NT2/D1 (cell line): ENCODE measurements at regions not wholly inside any gene's neighbourhood (a gene's known extent, or its start where the extent isn't known, plus 50 kb on each side); places are given as distances from the start of the nearest gene placed in this dataset.

Experiments used
- DNase-seq: peaks from one replicate; pipeline ENCODE4 v3.0.0-alpha.2; 2011; ENCODE audit warnings: low read depth, low spot score
- H3K27me3 ChIP-seq: 2 replicates; pipeline ENCODE4 v1.6.0; 2011; ENCODE audit warnings: mild to moderate bottlenecking; ENCODE audit not compliant: insufficient read length, insufficient read depth
- H3K36me3 ChIP-seq: 2 replicates; pipeline ENCODE4 v1.6.1; 2011; ENCODE audit warnings: mild to moderate bottlenecking, low read length, mixed read lengths; ENCODE audit not compliant: insufficient read depth, insufficient read length
- H3K4me1 ChIP-seq: 2 replicates; pipeline ENCODE4 v1.5.1; 2011; ENCODE audit not compliant: insufficient read depth, insufficient read length
- H3K4me3 ChIP-seq: 2 replicates; pipeline ENCODE4 v1.5.1; 2011; ENCODE audit warnings: low read depth; ENCODE audit not compliant: insufficient read length
- H3K9ac ChIP-seq: 2 replicates; pipeline ENCODE4 v1.6.0; 2011; ENCODE audit warnings: low read depth; ENCODE audit not compliant: insufficient read length
- H3K9me3 ChIP-seq: 2 replicates; pipeline ENCODE4 v1.5.1; 2011; ENCODE audit warnings: mild to moderate bottlenecking, low read length; ENCODE audit not compliant: insufficient read depth
- SUZ12 ChIP-seq: IDR thresholded peaks from 2 replicates; pipeline ENCODE4 v1.6.1; 2011; ENCODE audit not compliant: insufficient read length, insufficient read depth; ENCODE audit errors: extremely low read depth
- YY1 ChIP-seq: IDR thresholded peaks from 2 replicates; pipeline ENCODE4 v1.6.1; 2011; ENCODE audit not compliant: insufficient read length, insufficient read depth
- ZNF274 ChIP-seq: IDR thresholded peaks from 2 replicates; pipeline ENCODE4 v1.6.1; 2011; ENCODE audit warnings: mild to moderate bottlenecking, low read depth, low read length

DNA sequence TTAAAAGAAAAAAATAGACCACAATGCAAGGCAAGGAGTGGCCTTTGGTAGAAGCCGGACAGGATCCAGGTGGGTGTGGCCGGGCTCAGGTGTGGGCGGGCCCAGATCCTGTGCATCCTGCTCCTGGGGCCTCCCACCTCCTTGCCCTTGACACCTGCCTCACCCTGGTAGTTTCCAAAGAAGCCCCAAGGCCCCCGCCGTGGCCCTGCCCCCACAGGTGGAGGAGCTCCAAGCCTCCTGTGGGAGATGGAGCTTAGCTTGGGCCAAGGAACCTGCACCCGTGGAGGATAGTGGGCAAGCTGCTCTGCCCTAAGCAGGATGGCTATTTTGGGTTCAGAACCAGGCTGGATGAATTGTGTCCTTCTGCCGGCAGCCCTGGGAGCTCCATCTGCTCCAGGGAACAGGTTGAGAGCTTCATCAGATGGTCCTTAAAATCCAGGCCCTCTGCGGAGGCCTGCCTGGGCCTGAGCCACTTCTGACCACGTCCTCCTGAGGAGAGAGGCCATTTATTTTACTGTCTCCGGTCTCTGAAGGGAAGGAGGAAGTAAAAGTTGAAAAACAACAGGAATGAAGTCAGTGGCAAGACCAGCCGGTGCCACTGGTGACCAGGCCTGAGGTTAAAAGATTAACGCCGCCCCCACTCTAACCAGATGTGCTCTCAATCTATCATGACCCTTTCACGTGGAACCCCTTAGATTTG, 53.9 kb upstream of the KLF13 start:
- DNase-seq: no peak
- Histone ChIP-seq H3K27me3 (no peaks in the 10 kb centered on the region), H3K4me1 (peaks cover 4% of the 10 kb centered on the region), H3K9ac (no peak overlapping the region), H3K9me3 (no peaks in the 10 kb centered on the region), H3K4me3 (no peak overlapping the region), H3K36me3 (no peaks in the 10 kb centered on the region)
- TF ChIP-seq SUZ12 (no peak), YY1 (no peak), ZNF274 (no peak)

DNA sequence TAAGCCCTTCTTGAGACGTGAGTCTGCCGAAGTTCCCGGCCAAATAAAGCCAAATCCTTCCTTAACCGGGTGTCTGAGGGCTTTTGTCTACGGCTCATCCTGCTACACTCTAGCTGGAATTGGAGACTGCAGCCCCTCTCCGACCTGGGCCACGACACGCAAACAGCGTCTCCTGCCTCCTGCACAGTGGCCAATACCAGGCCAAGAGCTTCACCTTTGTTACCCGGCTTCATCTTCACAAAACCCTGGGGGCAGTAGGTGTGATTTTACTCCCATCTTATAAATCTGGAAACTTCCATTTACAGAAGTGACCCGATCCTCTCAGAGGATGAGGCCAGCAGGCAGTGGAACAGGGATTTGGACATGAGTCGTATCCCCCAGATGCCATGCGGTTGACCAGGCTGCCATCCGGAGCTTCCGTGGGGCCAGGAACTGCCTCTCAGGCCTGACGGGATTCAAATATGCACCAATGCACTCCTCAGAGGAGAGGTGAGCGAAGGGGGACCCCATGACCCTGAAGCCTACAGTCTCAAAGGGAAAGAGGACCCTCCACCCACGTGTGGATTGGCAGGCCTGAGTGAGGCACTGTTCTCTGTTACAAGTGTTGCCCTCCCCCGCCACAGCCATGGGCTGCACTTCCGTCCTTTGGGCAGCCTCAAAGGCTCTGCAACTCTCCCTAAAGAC, 53.2 kb upstream of the KLF13 start:
- Histone ChIP-seq H3K9me3 (no peaks in the 10 kb centered on the region), H3K4me3 (no peak overlapping the region), H3K36me3 (no peaks in the 10 kb centered on the region), H3K4me1 (peaks cover 7% of the 10 kb centered on the region), H3K9ac (no peak overlapping the region), H3K27me3 (no peaks in the 10 kb centered on the region)
- TF ChIP-seq SUZ12: no peak
- TF ChIP-seq ZNF274: no peak
- no peak for TF ChIP-seq YY1
- DNase-seq: no peak

DNA sequence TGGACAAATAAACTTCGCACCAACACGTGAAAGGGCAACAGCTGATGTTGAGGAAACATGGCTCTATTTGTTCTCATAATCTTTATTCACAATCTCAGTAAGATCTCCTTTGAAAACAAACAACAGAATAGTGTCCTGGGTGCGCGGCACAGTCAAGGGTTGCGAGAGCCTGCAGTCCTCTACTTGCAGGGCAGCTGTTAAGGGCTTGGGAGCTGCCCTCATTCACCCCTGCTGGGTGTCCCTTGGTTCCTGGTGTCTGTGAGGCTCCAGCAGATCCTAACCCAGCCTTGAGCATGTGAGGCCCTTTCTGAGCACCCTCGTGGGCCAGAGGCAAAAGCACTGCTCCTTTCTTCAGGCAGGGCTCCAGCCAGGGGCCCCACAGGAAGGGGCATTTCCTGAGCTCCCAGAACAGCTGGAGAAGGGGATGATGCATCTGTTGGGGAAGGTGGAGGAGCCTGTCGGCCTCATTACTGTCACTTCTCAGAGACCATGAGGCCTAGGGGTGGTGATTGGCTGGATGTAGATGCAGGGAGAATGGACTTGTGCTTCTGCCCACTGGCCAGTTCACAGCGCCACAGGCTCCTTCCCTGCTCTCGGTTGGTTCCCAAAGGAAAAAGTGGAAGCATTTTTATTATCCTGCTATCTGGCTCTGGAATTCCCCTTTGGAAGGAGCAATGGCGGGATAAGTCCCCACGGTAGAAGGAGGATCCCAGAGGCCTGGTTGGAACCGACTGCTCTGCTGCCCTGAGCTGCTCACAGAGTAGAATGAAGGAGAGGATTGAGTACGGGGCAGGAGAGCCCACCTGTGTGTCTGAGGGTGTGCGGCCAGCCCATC, 51.9 kb upstream of the KLF13 start:
- Histone ChIP-seq H3K9ac (no peak overlapping the region), H3K27me3 (no peaks in the 10 kb centered on the region), H3K4me3 (no peak overlapping the region), H3K9me3 (no peaks in the 10 kb centered on the region), H3K4me1 (peaks cover 7% of the 10 kb centered on the region), H3K36me3 (no peaks in the 10 kb centered on the region)
- no peak for DNase-seq
- TF ChIP-seq YY1: no peak
- TF ChIP-seq SUZ12: no peak
- TF ChIP-seq ZNF274: no peak

DNA sequence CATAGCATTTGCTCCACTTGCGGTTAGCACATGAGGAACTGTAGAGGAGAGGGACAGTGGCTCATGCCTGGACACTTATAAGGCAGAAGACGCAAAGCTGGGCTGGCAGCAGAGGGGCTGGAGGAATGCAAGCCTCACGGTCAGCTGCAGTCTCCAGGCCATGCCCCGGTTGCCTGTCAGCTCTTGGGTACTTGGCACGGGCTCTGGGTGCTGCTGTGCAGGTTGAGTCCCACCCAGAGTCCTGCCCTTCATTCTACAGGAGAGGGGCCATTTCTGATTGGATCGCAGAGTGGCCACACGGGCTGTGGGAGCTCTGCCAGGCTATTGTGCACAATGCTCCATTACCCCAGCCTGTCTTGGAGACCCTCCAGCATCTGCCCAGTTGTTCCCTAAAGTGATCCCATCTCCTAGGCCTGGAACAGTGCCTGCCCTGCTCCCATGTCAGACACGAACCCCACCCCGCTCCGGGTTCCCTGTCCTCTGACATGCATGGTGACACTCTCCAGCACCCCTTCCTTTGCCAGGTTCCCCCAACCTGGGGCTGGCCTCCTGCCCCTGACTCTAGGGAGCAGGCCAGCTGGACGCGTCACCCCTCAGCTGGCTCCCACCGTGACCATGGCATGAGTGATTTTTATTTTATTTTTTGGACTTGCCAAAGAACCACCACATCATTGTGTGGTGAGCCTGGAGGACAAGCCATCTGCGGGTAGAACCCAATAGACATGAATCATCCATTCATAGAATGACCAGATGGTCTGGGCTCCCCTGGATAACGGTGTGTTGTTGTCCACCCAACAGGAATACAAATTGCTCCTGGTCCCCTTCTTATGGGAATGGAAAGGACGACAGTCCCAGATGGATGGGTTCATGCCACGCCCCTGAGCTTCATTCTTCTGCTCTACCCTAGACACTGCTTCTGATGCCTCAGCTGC, 51.0 kb upstream of the KLF13 start:
- Histone ChIP-seq H3K36me3 (no peaks in the 10 kb centered on the region), H3K4me3 (no peak overlapping the region), H3K27me3 (no peaks in the 10 kb centered on the region), H3K9me3 (no peaks in the 10 kb centered on the region), H3K9ac (no peak overlapping the region), H3K4me1 (peaks cover 7% of the 10 kb centered on the region)
- TF ChIP-seq SUZ12 (no peak), ZNF274 (no peak), YY1 (no peak)
- DNase-seq: no peak

- no peaks in the 10 kb centered on the region for H3K36me3 ChIP-seq
- TF ChIP-seq YY1: no peak
- no peaks in the 10 kb centered on the region for H3K9me3 ChIP-seq
- H3K9ac ChIP-seq: no peak overlapping the region
- H3K27me3 ChIP-seq: no peaks in the 10 kb centered on the region
- DNase-seq: no peak
- H3K4me3 ChIP-seq: no peak overlapping the region
- H3K4me1 ChIP-seq: peaks cover 5% of the 10 kb centered on the region
Observed at GRCh38 chr15:31276596-31277298, 49.9 kb upstream of the KLF13 start.
